ENCODE measurements at regions not wholly inside any gene's neighbourhood (a gene's known extent, or its start where the extent isn't known, plus 50 kb on each side); places are given as distances from the start of the nearest gene placed in this dataset.

GRCh38 chr10:25661632-25662031 lies 272.4 kb upstream of the MYO3A start:
- no peak for DNase-seq

- DNase-seq, result no peak
Measured at GRCh38 chr10:25666276-25666675, 267.8 kb upstream of the MYO3A start.

GRCh38 chr10:25675204-25675603 lies 258.8 kb upstream of the MYO3A start:
- no peak for DNase-seq

- no peak for DNase-seq
Measured at GRCh38 chr10:25675615-25676014, 258.4 kb upstream of the MYO3A start.

- DNase-seq, result no peak
Measured at GRCh38 chr10:25678220-25678619, 255.8 kb upstream of the MYO3A start.

- DNase-seq, result no peak
Measured at GRCh38 chr10:25678666-25679065, 255.4 kb upstream of the MYO3A start.

- DNase-seq, result no peak
Measured at GRCh38 chr10:25682203-25682851, 251.7 kb upstream of the MYO3A start.

- DNase-seq, result no peak
Measured at GRCh38 chr10:25683344-25683743, 250.7 kb upstream of the MYO3A start.

- no peak for DNase-seq
Measured at GRCh38 chr10:25687521-25687920, 246.5 kb upstream of the MYO3A start.

- no peak for DNase-seq
Measured at GRCh38 chr10:25689346-25690100, 244.5 kb upstream of the MYO3A start.

- DNase-seq, result no peak
Measured at GRCh38 chr10:25692761-25693160, 241.3 kb upstream of the MYO3A start.

- no peak for DNase-seq
Measured at GRCh38 chr10:25694206-25694933, 239.7 kb upstream of the MYO3A start.

- no peak for DNase-seq
Measured at GRCh38 chr10:25694971-25695370, 239.1 kb upstream of the MYO3A start.

GRCh38 chr10:25695586-25695985 lies 238.4 kb upstream of the MYO3A start:
- DNase-seq, result no peak

GRCh38 chr10:25696013-25696708 lies 237.9 kb upstream of the MYO3A start:
- DNase-seq, result no peak

GRCh38 chr10:25697412-25697811 lies 236.6 kb upstream of the MYO3A start:
- no peak for DNase-seq

GRCh38 chr10:25698638-25699037 lies 235.4 kb upstream of the MYO3A start:
- no peak for DNase-seq

- no peak for DNase-seq
Measured at GRCh38 chr10:25699631-25700030, 234.4 kb upstream of the MYO3A start.

GRCh38 chr10:25701652-25702051 lies 232.4 kb upstream of the MYO3A start:
- no peak for DNase-seq

GRCh38 chr10:25704622-25705021 lies 229.4 kb upstream of the MYO3A start:
- no peak for DNase-seq

GRCh38 chr10:25707572-25707971 lies 226.5 kb upstream of the MYO3A start:
- DNase-seq, result no peak

GRCh38 chr10:25707976-25708671 lies 225.9 kb upstream of the MYO3A start:
- DNase-seq, result no peak

- DNase-seq, result no peak
Measured at GRCh38 chr10:25713894-25714240, 220.2 kb upstream of the MYO3A start.

Data from T-helper 2 cell (primary cell).